Ishikawa (cell line): ENCODE measurements at regions not wholly inside any gene's neighbourhood (a gene's known extent, or its start where the extent isn't known, plus 50 kb on each side); places are given as distances from the start of the nearest gene placed in this dataset.

Experiments used
- CEBPB ChIP-seq: IDR thresholded peaks from 2 replicates; pipeline ENCODE4 v1.6.1; 2012
- CREB1 ChIP-seq: IDR thresholded peaks from 2 replicates; pipeline ENCODE4 v1.6.1; 2012; ENCODE audit warnings: low read depth
- EGR1 ChIP-seq: IDR thresholded peaks from 2 replicates; pipeline ENCODE4 v1.6.1; 2012
- EP300 ChIP-seq: IDR thresholded peaks from 2 replicates; pipeline ENCODE4 v1.6.1; 2012; ENCODE audit warnings: borderline replicate concordance
- FOXM1 ChIP-seq: IDR thresholded peaks from 2 replicates; pipeline ENCODE4 v1.6.1; 2012; ENCODE audit warnings: low read depth, borderline replicate concordance
- NFIC ChIP-seq: IDR thresholded peaks from 2 replicates; pipeline ENCODE4 v1.6.1; 2012
- RAD21 ChIP-seq: IDR thresholded peaks from 2 replicates; pipeline ENCODE4 v1.6.1; 2012; ENCODE audit warnings: low read depth
- TAF1 ChIP-seq: IDR thresholded peaks from 2 replicates; pipeline ENCODE4 v1.6.1; 2012; ENCODE audit warnings: low read depth, mild to moderate bottlenecking
- TCF12 ChIP-seq: IDR thresholded peaks from 2 replicates; pipeline ENCODE4 v1.6.1; 2012; ENCODE audit warnings: low read depth
- TEAD4 ChIP-seq: IDR thresholded peaks from 2 replicates; pipeline ENCODE4 v1.6.1; 2012
- YY1 ChIP-seq: IDR thresholded peaks from 2 replicates; pipeline ENCODE4 v1.6.1; 2012; ENCODE audit warnings: low read depth
- ZBTB7A ChIP-seq: IDR thresholded peaks from 2 replicates; pipeline ENCODE4 v1.6.1; 2012; ENCODE audit warnings: low read depth
- TF ChIP-seq, protein P1 (sequence below): IDR thresholded peaks from 2 replicates; pipeline ENCODE4 v1.6.1; 2012
- TF ChIP-seq, protein P2 (sequence below): IDR thresholded peaks from 2 replicates; pipeline ENCODE4 v1.6.1; 2012
- TF ChIP-seq, protein P3 (sequence below): IDR thresholded peaks from 2 replicates; pipeline ENCODE4 v1.6.1; 2012; ENCODE audit warnings: low read depth, mild to moderate bottlenecking

DNA sequence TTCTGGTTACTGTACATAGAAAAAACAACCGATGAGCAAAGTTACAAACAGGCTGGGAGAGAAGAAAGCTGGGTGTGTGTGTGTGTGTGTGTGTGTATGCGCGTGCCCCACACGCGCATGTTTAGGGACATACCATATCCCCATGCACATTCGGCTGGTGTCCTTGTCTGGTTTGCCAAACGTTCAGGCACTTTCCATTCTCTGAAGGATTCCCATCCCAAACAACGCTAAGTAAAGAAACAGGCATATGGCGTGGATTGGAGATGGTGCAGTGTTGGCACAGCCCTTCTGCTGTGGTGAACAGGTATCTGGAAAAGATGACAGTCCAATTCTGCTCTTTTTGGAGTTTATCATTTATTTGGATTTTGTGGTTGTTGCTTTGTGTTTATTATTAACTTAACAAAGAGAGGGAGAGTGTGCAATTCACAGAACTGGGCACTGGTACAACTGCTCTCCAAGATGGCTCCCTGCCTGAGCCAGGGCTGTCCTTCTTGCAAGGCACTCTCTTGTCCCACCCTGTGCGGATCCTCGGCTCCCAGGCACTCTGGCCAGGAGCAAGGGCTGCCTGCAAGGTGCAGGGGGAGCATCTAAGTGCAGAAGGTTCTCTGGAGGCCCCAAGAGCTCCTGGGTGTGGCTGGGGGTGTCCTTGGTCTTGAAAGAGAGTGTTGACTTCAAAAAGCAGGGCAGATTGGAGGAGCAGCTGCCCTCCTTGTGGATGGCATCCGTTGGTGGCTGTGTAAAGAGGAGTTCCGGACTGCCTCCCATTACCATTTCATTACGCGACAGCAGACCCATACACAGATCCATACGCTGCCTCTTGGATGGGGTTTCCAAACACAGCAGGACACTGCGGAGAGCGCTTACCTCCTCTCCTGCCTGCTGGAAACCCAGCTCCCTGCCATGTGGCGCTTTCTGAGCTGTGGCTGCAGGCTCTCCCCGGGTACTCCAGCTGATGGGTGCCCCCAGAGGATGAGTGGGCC is 263.1 kb downstream of the ZNF536 start:
- TF ChIP-seq FOXM1 = no peak
- TF ChIP-seq CREB1 = no peak
- TF ChIP-seq TAF1 = no peak
- no peak for TF ChIP-seq ZBTB7A
- TF ChIP-seq, protein P1, sequence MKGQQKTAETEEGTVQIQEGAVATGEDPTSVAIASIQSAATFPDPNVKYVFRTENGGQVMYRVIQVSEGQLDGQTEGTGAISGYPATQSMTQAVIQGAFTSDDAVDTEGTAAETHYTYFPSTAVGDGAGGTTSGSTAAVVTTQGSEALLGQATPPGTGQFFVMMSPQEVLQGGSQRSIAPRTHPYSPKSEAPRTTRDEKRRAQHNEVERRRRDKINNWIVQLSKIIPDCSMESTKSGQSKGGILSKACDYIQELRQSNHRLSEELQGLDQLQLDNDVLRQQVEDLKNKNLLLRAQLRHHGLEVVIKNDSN = no peak

DNA sequence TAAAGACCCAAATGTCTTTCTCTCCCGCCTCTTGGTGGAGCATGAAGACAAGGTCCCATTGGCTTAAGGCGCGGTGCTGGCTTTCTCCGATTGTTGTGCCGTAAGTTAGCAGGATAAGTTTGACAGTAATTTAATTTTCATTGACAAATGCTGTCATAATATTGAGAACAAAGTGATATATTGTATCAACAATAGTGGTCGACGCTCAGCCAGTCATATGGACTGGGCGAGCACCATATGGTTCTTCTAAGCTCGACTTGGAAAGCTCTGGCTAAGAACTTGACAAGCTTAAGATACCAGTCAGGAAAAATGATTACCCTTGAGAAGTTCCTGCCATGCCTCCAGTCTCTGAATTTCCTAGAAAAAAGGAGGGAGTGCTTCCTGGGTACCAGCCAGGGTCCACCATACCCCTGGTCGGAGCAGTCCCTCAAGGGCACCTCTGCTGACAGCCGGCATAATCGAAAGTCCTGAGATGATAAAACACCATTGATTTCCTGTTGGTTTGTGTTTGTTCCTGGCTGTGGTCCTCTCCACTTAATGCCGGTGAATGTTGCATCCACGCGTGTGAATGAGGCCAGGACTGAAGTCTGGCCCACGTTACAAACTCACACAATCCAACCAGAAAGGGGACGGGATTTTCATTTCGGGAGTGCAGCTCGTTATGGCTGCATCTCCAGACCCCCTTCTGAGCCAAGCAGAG is 262.1 kb downstream of the ZNF536 start:
- TF ChIP-seq CREB1 (no peak), TCF12 (no peak), EP300 (no peak), YY1 (no peak), NFIC (no peak), TEAD4 (no peak), EGR1 (no peak), RAD21 (no peak), TAF1 (no peak), CEBPB (no peak), FOXM1 (no peak), ZBTB7A (no peak)
- TF ChIP-seq, protein P2, sequence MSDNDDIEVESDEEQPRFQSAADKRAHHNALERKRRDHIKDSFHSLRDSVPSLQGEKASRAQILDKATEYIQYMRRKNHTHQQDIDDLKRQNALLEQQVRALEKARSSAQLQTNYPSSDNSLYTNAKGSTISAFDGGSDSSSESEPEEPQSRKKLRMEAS = no peak
- TF ChIP-seq, protein P1 = no peak
- TF ChIP-seq, protein P3, sequence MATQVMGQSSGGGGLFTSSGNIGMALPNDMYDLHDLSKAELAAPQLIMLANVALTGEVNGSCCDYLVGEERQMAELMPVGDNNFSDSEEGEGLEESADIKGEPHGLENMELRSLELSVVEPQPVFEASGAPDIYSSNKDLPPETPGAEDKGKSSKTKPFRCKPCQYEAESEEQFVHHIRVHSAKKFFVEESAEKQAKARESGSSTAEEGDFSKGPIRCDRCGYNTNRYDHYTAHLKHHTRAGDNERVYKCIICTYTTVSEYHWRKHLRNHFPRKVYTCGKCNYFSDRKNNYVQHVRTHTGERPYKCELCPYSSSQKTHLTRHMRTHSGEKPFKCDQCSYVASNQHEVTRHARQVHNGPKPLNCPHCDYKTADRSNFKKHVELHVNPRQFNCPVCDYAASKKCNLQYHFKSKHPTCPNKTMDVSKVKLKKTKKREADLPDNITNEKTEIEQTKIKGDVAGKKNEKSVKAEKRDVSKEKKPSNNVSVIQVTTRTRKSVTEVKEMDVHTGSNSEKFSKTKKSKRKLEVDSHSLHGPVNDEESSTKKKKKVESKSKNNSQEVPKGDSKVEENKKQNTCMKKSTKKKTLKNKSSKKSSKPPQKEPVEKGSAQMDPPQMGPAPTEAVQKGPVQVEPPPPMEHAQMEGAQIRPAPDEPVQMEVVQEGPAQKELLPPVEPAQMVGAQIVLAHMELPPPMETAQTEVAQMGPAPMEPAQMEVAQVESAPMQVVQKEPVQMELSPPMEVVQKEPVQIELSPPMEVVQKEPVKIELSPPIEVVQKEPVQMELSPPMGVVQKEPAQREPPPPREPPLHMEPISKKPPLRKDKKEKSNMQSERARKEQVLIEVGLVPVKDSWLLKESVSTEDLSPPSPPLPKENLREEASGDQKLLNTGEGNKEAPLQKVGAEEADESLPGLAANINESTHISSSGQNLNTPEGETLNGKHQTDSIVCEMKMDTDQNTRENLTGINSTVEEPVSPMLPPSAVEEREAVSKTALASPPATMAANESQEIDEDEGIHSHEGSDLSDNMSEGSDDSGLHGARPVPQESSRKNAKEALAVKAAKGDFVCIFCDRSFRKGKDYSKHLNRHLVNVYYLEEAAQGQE = no peak

DNA sequence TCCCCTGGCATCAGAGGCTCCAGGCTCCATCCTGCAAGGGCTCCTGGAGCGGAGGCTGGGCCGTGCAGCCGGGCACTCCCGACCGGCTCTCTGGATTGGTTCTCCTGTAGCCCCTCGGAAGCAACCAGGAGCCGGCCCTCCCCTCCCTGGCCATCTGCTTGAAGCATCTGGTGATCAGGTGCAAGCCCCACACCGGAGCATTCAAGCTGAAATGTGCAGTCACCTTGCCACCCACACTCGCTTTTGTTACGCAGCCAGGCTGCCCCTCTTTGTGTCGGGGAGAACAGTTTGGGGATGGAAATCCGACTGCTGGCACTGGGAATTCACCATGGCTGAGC is 258.8 kb downstream of the ZNF536 start:
- TF ChIP-seq TAF1 (no peak), NFIC (no peak)

DNA sequence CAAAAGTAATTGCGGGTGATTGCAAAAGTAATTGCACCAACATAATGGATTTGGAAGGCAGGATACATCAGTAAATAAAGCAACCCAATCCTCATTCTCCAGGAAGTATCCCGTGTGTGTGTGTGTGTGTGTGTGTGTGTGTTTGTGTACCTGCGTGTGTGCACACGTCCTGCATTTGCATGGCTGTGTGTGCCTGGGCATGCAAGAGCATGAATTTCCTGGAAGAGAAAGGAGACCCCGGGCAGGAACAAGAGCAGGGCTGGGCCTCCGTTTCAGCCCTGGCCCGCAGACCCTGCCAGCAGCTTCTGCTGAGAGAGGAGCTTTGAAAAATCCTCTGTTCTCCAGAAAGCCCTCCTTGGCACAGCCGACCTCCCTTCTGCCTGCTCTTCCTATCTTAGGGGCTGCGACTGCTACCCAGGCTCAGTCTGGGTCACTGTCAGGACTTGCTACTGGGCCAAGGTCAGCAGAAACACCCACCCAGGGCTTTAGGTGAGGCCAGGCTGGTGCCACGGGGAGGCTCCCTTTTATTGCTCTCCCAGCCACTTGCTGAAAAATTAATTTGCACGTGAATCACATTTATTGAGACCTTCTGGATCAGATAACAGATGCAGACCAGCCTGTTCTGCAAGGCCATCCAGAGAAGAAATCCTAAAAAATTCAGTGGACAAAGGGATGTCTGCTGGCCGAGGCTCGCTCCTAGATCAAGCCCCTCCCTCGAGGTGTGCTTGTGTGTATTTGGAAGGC is 258.3 kb downstream of the ZNF536 start:
- TF ChIP-seq ZBTB7A (no peak), FOXM1 (no peak), EGR1 (no peak), TEAD4 (no peak), CREB1 (no peak), YY1 (no peak), TAF1 (no peak)
- TF ChIP-seq, protein P2 = no peak
- TF ChIP-seq, protein P1 = no peak
- TF ChIP-seq, protein P3 = no peak

DNA sequence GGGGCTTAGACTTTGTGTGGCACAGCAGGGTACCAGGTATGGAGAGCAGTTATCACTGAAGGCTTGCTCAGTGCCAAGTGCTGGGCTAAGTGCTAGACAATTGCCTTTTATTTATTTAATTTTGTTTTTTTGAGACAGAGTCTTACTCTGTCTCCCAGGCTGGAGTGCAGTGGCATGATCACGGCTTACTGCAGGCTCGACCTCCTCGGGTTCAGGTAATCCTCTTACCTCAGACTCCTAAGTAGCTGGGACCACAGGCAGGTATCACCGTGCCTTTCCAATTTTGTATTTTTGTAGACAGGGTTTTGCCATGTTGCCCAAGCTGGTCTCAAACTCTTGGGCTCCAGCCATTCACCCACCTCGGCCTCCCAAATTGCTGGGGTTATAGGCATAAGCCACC is 256.9 kb downstream of the ZNF536 start:
- TF ChIP-seq CEBPB = no peak
- TF ChIP-seq EP300 = no peak
- TF ChIP-seq, protein P1 = no peak
- TF ChIP-seq, protein P3 = no peak
- TF ChIP-seq RAD21 = no peak
- no peak for TF ChIP-seq FOXM1
- TF ChIP-seq EGR1 = no peak
- TF ChIP-seq ZBTB7A = no peak
- no peak for TF ChIP-seq TAF1
- no peak for TF ChIP-seq TCF12
- TF ChIP-seq TEAD4 = no peak
- TF ChIP-seq, protein P2 = no peak
- no peak for TF ChIP-seq YY1
